PC-9 (cell line): ENCODE measurements at regions not wholly inside any gene's neighbourhood (a gene's known extent, or its start where the extent isn't known, plus 50 kb on each side); places are given as distances from the start of the nearest gene placed in this dataset.
"Not testable (repeated sequence)": the region's sequence is repeated elsewhere in the genome, so short reads cannot be mapped to it uniquely, and the experiment has no call there.

ENCODE experiments used
- EZH2 ChIP-seq: fragments of 200-600 bp; sonication (generic); IDR thresholded peaks from 2 replicates; pipeline ENCODE4 v1.8.0; 2017; ENCODE audit warnings: antibody characterized with exemption, low read depth
- TF ChIP-seq, protein P1 (sequence below): fragments of 200-600 bp; sonication (generic); conservative IDR thresholded peaks from 2 replicates; pipeline ENCODE4 v1.6.1; 2017; ENCODE audit warnings: mixed run types, antibody characterized with exemption, mild to moderate bottlenecking, moderate library complexity

DNA sequence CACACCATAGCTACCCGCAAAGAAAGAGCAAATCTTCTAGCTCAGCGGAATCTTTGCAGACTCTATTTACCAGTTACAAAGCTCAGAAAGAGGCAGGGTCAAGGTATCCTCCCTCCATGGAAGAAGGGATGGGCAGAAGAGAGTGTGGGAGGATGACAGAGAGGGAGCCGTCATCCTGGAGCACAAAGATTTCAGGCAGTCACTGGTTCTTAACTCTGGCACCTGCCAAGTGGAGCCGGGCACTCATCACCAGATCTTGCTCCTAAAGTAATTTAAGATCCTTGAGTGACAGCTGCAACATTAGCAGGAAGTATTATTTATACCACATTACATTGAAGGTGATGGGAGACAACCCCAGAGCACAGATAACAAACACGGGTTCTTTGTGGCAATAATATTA is 102.5 kb upstream of the NBPF26 start:
- TF ChIP-seq, protein P1, sequence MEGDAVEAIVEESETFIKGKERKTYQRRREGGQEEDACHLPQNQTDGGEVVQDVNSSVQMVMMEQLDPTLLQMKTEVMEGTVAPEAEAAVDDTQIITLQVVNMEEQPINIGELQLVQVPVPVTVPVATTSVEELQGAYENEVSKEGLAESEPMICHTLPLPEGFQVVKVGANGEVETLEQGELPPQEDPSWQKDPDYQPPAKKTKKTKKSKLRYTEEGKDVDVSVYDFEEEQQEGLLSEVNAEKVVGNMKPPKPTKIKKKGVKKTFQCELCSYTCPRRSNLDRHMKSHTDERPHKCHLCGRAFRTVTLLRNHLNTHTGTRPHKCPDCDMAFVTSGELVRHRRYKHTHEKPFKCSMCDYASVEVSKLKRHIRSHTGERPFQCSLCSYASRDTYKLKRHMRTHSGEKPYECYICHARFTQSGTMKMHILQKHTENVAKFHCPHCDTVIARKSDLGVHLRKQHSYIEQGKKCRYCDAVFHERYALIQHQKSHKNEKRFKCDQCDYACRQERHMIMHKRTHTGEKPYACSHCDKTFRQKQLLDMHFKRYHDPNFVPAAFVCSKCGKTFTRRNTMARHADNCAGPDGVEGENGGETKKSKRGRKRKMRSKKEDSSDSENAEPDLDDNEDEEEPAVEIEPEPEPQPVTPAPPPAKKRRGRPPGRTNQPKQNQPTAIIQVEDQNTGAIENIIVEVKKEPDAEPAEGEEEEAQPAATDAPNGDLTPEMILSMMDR: not testable (repeated sequence)
- TF ChIP-seq EZH2: not testable (repeated sequence)
